GM23338 (cell line): ENCODE measurements at regions not wholly inside any gene's neighbourhood (a gene's known extent, or its start where the extent isn't known, plus 50 kb on each side); places are given as distances from the start of the nearest gene placed in this dataset.

ENCODE experiments used
- ATAC-seq: fragments of 200-7000 bp; cut with Tn5 transposase; 3 replicates; pipeline ENCODE4 v1.9.1; 2020
- DNase-seq: peaks from one replicate; pipeline ENCODE4 v3.0.0-alpha.2; 2015; ENCODE audit warnings: low spot score
- H2AFZ ChIP-seq: fragments of 200-600 bp; sonication (generic); 2 replicates; pipeline ENCODE4 v1.8.0; 2016; ENCODE audit warnings: antibody characterized with exemption, mild to moderate bottlenecking, moderate library complexity
- H3F3A ChIP-seq: fragments of 200-600 bp; sonication (generic); replicated peaks from 2 replicates; pipeline ENCODE4 v1.8.0; 2017; ENCODE audit warnings: antibody characterized with exemption, mixed run types, low read depth
- H3K27ac ChIP-seq: fragments of 200-600 bp; sonication (generic); 2 replicates; pipeline ENCODE4 v1.6.1; 2016; ENCODE audit warnings: low read depth
- H3K27me3 ChIP-seq: fragments of 200-600 bp; sonication (generic); 2 replicates; pipeline ENCODE4 v1.8.0; 2016; ENCODE audit warnings: mild to moderate bottlenecking, mixed run types, moderate library complexity; ENCODE audit not compliant: insufficient read depth
- H3K36me3 ChIP-seq: fragments of 200-600 bp; sonication (generic); 2 replicates; pipeline ENCODE4 v1.8.0; 2016; ENCODE audit warnings: mild to moderate bottlenecking; ENCODE audit not compliant: insufficient read depth
- H3K4me1 ChIP-seq: fragments of 200-600 bp; sonication (generic); 2 replicates; pipeline ENCODE4 v1.8.0; 2016; ENCODE audit warnings: mild to moderate bottlenecking, moderate library complexity; ENCODE audit not compliant: insufficient read depth
- H3K4me2 ChIP-seq: fragments of 200-600 bp; sonication (generic); 2 replicates; pipeline ENCODE4 v1.7.1; 2017; ENCODE audit warnings: mixed run types
- H3K4me3 ChIP-seq: fragments of 200-600 bp; sonication (generic); 2 replicates; pipeline ENCODE4 v1.6.1; 2016; ENCODE audit warnings: mixed run types
- H3K79me2 ChIP-seq: fragments of 200-600 bp; sonication (generic); replicated peaks from 2 replicates; pipeline ENCODE4 v1.8.0; 2017; ENCODE audit warnings: mild to moderate bottlenecking; ENCODE audit not compliant: insufficient read depth
- H3K9me2 ChIP-seq: fragments of 200-600 bp; sonication (generic); 2 replicates; pipeline ENCODE4 v1.8.0; 2017; ENCODE audit not compliant: insufficient read depth
- H4K20me1 ChIP-seq: fragments of 200-600 bp; sonication (generic); replicated peaks from 2 replicates; pipeline ENCODE4 v1.8.0; 2017; ENCODE audit warnings: mild to moderate bottlenecking; ENCODE audit not compliant: insufficient read depth
- H3K27ac Mint-ChIP-seq: 2 replicates; pipeline ENCODE4 v1.8.0; 2020; ENCODE audit warnings: inconsistent platforms, mild to moderate bottlenecking, moderate library complexity, mixed read lengths
- H3K27me3 Mint-ChIP-seq: 3 replicates; pipeline ENCODE4 v1.8.0; 2022; ENCODE audit warnings: low read depth, mild to moderate bottlenecking, moderate library complexity, mixed read lengths, inconsistent platforms; ENCODE audit not compliant: insufficient read depth, poor library complexity
- H3K36me3 Mint-ChIP-seq: 3 replicates; pipeline ENCODE4 v1.8.0; 2021; ENCODE audit warnings: low read depth, mild to moderate bottlenecking, inconsistent platforms, moderate library complexity, mixed read lengths
- H3K4me1 Mint-ChIP-seq: 3 replicates; pipeline ENCODE4 v1.8.0; 2020; ENCODE audit warnings: mild to moderate bottlenecking, inconsistent platforms, mixed read lengths
- H3K4me3 Mint-ChIP-seq: 3 replicates; pipeline ENCODE4 v1.8.0; 2021; ENCODE audit warnings: moderate library complexity, mild to moderate bottlenecking, inconsistent platforms, mixed read lengths
- H3K9me3 Mint-ChIP-seq: 3 replicates; pipeline ENCODE4 v1.8.0; 2020; ENCODE audit warnings: moderate library complexity, mild to moderate bottlenecking, inconsistent platforms, mixed read lengths
- CREB1 ChIP-seq: fragments of 250-450 bp; sonication (Bioruptor Pico); IDR thresholded peaks from 2 replicates; pipeline ENCODE4 v1.5.0; 2020; ENCODE audit warnings: low read depth, mild to moderate bottlenecking, moderate library complexity
- CTCF ChIP-seq, 2 experiments: fragments of 200-600 bp in 1 of 2; sonication (generic) in 1 of 2; conservative IDR thresholded peaks; 2 replicates each; pipeline versions ENCODE4 v1.5.1 to v1.6.1; 2016 to 2017; ENCODE audit warnings: antibody characterized with exemption in 2 of 2, low read depth in 2 of 2, mild to moderate bottlenecking in 2 of 2, moderate library complexity in 1 of 2
- ETS1 ChIP-seq: IDR thresholded peaks from 2 replicates; pipeline ENCODE4 v1.6.1; 2016; ENCODE audit warnings: antibody characterized with exemption
- EZH2 ChIP-seq: fragments of 200-600 bp; sonication (generic); IDR thresholded peaks from one replicate; pipeline ENCODE4 v1.8.0; 2017; ENCODE audit warnings: antibody characterized with exemption, mild to moderate bottlenecking, low read depth; ENCODE audit not compliant: unreplicated experiment
- EZH2phosphoT487 ChIP-seq: fragments of 200-600 bp; sonication (generic); IDR thresholded peaks from one replicate; pipeline ENCODE4 v1.8.1; 2018; ENCODE audit warnings: antibody characterized with exemption; ENCODE audit not compliant: unreplicated experiment
- JUNB ChIP-seq: IDR thresholded peaks from one replicate; pipeline ENCODE4 v1.6.1; 2016; ENCODE audit warnings: antibody characterized with exemption; ENCODE audit not compliant: unreplicated experiment
- NANOG ChIP-seq: IDR thresholded peaks from 2 replicates; pipeline ENCODE4 v1.6.1; 2016; ENCODE audit warnings: antibody characterized with exemption, borderline replicate concordance
- POLR2AphosphoS5 ChIP-seq: IDR thresholded peaks from 2 replicates; pipeline ENCODE4 v1.6.1; 2016; ENCODE audit warnings: antibody characterized with exemption, low read depth
- REST ChIP-seq: IDR thresholded peaks from one replicate; pipeline ENCODE4 v1.6.1; 2018; ENCODE audit warnings: antibody characterized with exemption; ENCODE audit not compliant: unreplicated experiment
- STAT1 ChIP-seq: IDR thresholded peaks from one replicate; pipeline ENCODE4 v1.6.1; 2016; ENCODE audit warnings: antibody characterized with exemption; ENCODE audit not compliant: unreplicated experiment
- ZNF114 ChIP-seq: fragments of 250-450 bp; sonication (Bioruptor Pico); IDR thresholded peaks from 2 replicates; pipeline ENCODE4 v1.5.0; 2020; ENCODE audit warnings: mild to moderate bottlenecking, moderate library complexity
- ZNF331 ChIP-seq: fragments of 250-450 bp; sonication (Bioruptor Pico); IDR thresholded peaks from 2 replicates; pipeline ENCODE4 v1.5.0; 2020; ENCODE audit warnings: low read depth, mild to moderate bottlenecking, moderate library complexity

- no peaks in the 10 kb centered on the region; the same call in 1 of the 2 replicates for H3K36me3 ChIP-seq
- ATAC-seq (no peak), DNase-seq (no peak)
- no peaks in the 10 kb centered on the region for H3K27me3 ChIP-seq
- Mint-ChIP-seq H3K9me3 (peaks cover 9% of the 10 kb centered on the region; the same call in 2 of the 3 replicates), H3K36me3 (peaks cover 20% of the 10 kb centered on the region), H3K4me1 (peaks cover 4% of the 10 kb centered on the region; the same call in 2 of the 3 replicates), H3K4me3 (no peak overlapping the region), H3K27ac (no peak overlapping the region), H3K27me3 (no peaks in the 10 kb centered on the region)
- no peak overlapping the region for H3K27ac ChIP-seq
- no peak overlapping the region for H2AFZ ChIP-seq
- H3K9me2 ChIP-seq: peaks cover 39% of the 10 kb centered on the region
- H3K4me2 ChIP-seq: no peak overlapping the region
- H3K4me3 ChIP-seq: no peak overlapping the region
- H3K4me1 ChIP-seq: no peaks in the 10 kb centered on the region
- H4K20me1 ChIP-seq: no peaks in the 10 kb centered on the region
- no peak for TF ChIP-seq EZH2phosphoT487
- H3K79me2 ChIP-seq: no peaks in the 10 kb centered on the region
- no peaks in the 10 kb centered on the region for H3F3A ChIP-seq
These were observed 174.6 kb upstream of the NECTIN3 start for GRCh38 chr3:110897046-110897445.

- Mint-ChIP-seq H3K27me3 (no peaks in the 10 kb centered on the region), H3K27ac (no peak overlapping the region), H3K4me1 (peaks cover 4% of the 10 kb centered on the region; the same call in 2 of the 3 replicates), H3K4me3 (no peak overlapping the region), H3K9me3 (peaks cover 9% of the 10 kb centered on the region; the same call in 2 of the 3 replicates), H3K36me3 (peaks cover 8% of the 10 kb centered on the region)
- Histone ChIP-seq H4K20me1 (no peaks in the 10 kb centered on the region), H3K4me1 (no peaks in the 10 kb centered on the region), H3K27ac (no peak overlapping the region), H3K27me3 (no peaks in the 10 kb centered on the region), H3K79me2 (no peaks in the 10 kb centered on the region), H2AFZ (no peak overlapping the region), H3F3A (no peaks in the 10 kb centered on the region), H3K4me2 (no peak overlapping the region), H3K9me2 (peaks cover 20% of the 10 kb centered on the region), H3K36me3 (no peaks in the 10 kb centered on the region), H3K4me3 (no peak overlapping the region)
- DNase-seq (no peak), ATAC-seq (no peak)
- TF ChIP-seq EZH2 (no peak), JUNB (no peak), CTCF (conservative IDR thresholded peaks at IDR 0.05; ENCODE audit: low read depth in 2 of 2) (no peak), CREB1 (CRISPR knock-in tag) (no peak), ZNF331 (CRISPR knock-in tag) (no peak), EZH2phosphoT487 (no peak), ETS1 (no peak), POLR2AphosphoS5 (no peak), REST (no peak), STAT1 (no peak), ZNF114 (no peak), NANOG (no peak)
These were observed 171.0 kb upstream of the NECTIN3 start for GRCh38 chr3:110900576-110900975.
